ENCODE measurements at regions not wholly inside any gene's neighbourhood (a gene's known extent, or its start where the extent isn't known, plus 50 kb on each side); places are given as distances from the start of the nearest gene placed in this dataset.
"Not testable (repeated sequence)": the region's sequence is repeated elsewhere in the genome, so short reads cannot be mapped to it uniquely, and the experiment has no call there.

DNA sequence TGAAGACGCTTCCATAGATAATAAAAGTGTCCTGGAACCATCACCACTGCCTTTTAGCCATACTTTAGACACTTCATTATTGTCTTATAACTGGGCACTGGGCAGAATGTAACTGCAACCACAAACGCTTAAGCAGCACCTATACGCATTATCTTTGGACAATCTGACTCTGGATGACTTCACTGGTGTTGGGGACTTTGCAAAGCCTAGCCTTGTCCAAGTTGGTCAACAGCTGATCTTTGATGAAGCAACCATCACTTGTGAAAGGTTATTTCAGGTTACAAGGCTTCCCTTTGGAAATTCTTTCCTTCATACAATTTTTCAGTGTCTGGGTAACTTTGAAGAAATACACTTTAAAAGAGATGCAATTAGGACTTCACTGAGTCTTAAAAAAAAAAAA is 77.8 kb upstream of the ZNF462 start:
- ATAC-seq (ENCODE audit: insufficient read depth, low FRiP score) (no peak), DNase-seq (no peak)
- Histone ChIP-seq H3K27ac (ENCODE audit: low read depth in 1 of 2, low read length in 1 of 2) (no peak overlapping the region), H3K36me3 (ENCODE audit: control insufficient read depth in 4 of 4, insufficient read depth in 4 of 4, low read length in 4 of 4) (no peaks in the 10 kb centered on the region), H3K4me3 (no peak overlapping the region), H3K9ac (ENCODE audit: insufficient read depth in 1 of 2, low read length in 2 of 2) (no peak overlapping the region), H3K27me3 (ENCODE audit: control insufficient read depth in 3 of 3, insufficient read depth in 3 of 3, low read length in 2 of 3) (no peaks in the 10 kb centered on the region), H3K4me1 (ENCODE audit: control insufficient read depth in 5 of 5, insufficient read depth in 5 of 5, low read length in 5 of 5) (no peaks in the 10 kb centered on the region), H3K9me3 (ENCODE audit: control insufficient read depth in 4 of 4, insufficient read depth in 3 of 4, low read length in 3 of 4) (no peaks in the 10 kb centered on the region)
- TF ChIP-seq, protein P1, sequence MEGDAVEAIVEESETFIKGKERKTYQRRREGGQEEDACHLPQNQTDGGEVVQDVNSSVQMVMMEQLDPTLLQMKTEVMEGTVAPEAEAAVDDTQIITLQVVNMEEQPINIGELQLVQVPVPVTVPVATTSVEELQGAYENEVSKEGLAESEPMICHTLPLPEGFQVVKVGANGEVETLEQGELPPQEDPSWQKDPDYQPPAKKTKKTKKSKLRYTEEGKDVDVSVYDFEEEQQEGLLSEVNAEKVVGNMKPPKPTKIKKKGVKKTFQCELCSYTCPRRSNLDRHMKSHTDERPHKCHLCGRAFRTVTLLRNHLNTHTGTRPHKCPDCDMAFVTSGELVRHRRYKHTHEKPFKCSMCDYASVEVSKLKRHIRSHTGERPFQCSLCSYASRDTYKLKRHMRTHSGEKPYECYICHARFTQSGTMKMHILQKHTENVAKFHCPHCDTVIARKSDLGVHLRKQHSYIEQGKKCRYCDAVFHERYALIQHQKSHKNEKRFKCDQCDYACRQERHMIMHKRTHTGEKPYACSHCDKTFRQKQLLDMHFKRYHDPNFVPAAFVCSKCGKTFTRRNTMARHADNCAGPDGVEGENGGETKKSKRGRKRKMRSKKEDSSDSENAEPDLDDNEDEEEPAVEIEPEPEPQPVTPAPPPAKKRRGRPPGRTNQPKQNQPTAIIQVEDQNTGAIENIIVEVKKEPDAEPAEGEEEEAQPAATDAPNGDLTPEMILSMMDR (IDR thresholded peaks at IDR 0.05; ENCODE audit: control extremely low read depth, extremely low read depth) = no peak
- 90 to 94% methylated on average over 3 of the region's 3 CpGs for WGBS, 2 donors

DNA sequence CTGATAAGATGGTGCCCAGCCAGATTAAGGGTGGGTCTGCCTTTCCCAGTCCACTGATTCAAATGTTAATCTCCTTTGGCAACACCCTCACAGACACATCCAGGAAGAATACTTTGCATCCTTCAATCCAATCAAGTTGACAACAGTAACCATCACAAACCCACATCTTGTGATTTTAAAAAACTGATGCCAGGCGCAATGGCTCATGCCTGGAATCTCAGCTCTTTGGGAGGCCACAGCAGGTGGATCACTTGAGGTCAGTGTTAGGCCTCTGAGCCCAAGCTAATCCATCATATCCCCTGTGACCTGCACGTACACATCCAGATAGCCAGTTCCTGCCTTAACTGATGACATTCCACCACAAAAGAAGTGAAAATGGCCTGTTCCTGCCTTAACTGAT is 74.9 kb upstream of the ZNF462 start:
- 38 to 41% methylated on average over 2 of the region's 2 CpGs for WGBS, 2 donors
- not testable (repeated sequence) for ATAC-seq (ENCODE audit: insufficient read depth, low FRiP score); H3K36me3 ChIP-seq (ENCODE audit: control insufficient read depth in 4 of 4, insufficient read depth in 4 of 4, low read length in 4 of 4); H3K4me3 ChIP-seq; H3K9ac ChIP-seq (ENCODE audit: insufficient read depth in 1 of 2, low read length in 2 of 2); H3K27ac ChIP-seq (ENCODE audit: low read depth in 1 of 2, low read length in 1 of 2); H3K27me3 ChIP-seq (ENCODE audit: control insufficient read depth in 3 of 3, insufficient read depth in 3 of 3, low read length in 2 of 3); H3K4me1 ChIP-seq (ENCODE audit: control insufficient read depth in 5 of 5, insufficient read depth in 5 of 5, low read length in 5 of 5); DNase-seq; H3K9me3 ChIP-seq (ENCODE audit: control insufficient read depth in 4 of 4, insufficient read depth in 3 of 4, low read length in 3 of 4)

DNA sequence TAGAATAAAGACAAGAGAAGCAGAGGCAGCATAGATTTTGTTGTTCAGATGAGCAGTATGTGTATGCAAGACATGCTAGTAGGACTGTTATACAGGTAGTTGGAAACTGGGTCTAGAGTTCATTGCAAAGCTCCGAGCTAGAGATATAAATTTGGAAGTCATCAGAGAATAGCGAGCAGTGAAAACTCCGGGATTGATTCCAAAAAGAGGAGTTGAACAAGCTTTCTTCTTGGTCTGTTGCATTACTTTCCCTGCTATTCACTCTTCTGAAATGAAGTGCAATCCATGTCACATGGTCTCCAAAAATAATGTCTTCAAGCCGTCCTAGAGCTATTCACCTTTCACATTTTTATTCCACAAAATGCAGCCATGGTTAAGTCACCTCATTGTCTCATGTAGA is 67.9 kb upstream of the ZNF462 start:
- Histone ChIP-seq H3K4me3 (no peak overlapping the region), H3K27me3 (ENCODE audit: control insufficient read depth in 3 of 3, insufficient read depth in 3 of 3, low read length in 2 of 3) (no peaks in the 10 kb centered on the region), H3K27ac (ENCODE audit: low read depth in 1 of 2, low read length in 1 of 2) (no peak overlapping the region), H3K9me3 (ENCODE audit: control insufficient read depth in 4 of 4, insufficient read depth in 3 of 4, low read length in 3 of 4) (no peaks in the 10 kb centered on the region), H3K9ac (ENCODE audit: insufficient read depth in 1 of 2, low read length in 2 of 2) (no peak overlapping the region), H3K36me3 (ENCODE audit: control insufficient read depth in 4 of 4, insufficient read depth in 4 of 4, low read length in 4 of 4) (no peaks in the 10 kb centered on the region), H3K4me1 (ENCODE audit: control insufficient read depth in 5 of 5, insufficient read depth in 5 of 5, low read length in 5 of 5) (peaks cover 0 to 2% (median 0%) of the 10 kb centered on the region in 5 donors)
- WGBS, 2 donors = 73 to 84% methylated on average over 4 of the region's 4 CpGs
- TF ChIP-seq, protein P1 (IDR thresholded peaks at IDR 0.05; ENCODE audit: control extremely low read depth, extremely low read depth) = no peak
- no peak for DNase-seq
- no peak for ATAC-seq (ENCODE audit: insufficient read depth, low FRiP score)

DNA sequence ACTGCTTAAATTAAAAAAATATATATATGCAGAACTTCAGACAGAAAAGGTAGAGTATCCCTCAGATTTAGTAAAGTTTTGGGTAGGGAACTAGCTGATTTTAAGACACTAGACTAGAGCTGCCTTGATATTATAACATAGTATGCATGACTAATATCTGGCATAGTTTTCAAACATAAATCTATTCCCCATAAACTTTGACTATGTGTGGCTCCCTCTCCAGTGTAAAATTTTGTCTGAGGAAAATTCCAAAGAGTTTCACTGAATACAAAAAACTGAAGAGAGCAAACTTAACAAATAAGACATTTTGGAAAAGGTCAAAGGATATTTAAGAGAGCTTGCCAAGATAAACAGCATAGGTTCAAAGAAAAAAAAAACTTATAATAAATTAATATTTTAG is 66.2 kb upstream of the ZNF462 start:
- Histone ChIP-seq H3K9me3 (ENCODE audit: control insufficient read depth in 4 of 4, insufficient read depth in 3 of 4, low read length in 3 of 4) (no peaks in the 10 kb centered on the region), H3K4me1 (ENCODE audit: control insufficient read depth in 5 of 5, insufficient read depth in 5 of 5, low read length in 5 of 5) (peaks cover 0 to 2% (median 0%) of the 10 kb centered on the region in 5 donors), H3K9ac (ENCODE audit: insufficient read depth in 1 of 2, low read length in 2 of 2) (no peak overlapping the region), H3K27me3 (ENCODE audit: control insufficient read depth in 3 of 3, insufficient read depth in 3 of 3, low read length in 2 of 3) (no peaks in the 10 kb centered on the region), H3K36me3 (ENCODE audit: control insufficient read depth in 4 of 4, insufficient read depth in 4 of 4, low read length in 4 of 4) (no peaks in the 10 kb centered on the region), H3K4me3 (no peak overlapping the region), H3K27ac (ENCODE audit: low read depth in 1 of 2, low read length in 1 of 2) (no peak overlapping the region)
- TF ChIP-seq, protein P1 (IDR thresholded peaks at IDR 0.05; ENCODE audit: control extremely low read depth, extremely low read depth) = no peak
- no peak for DNase-seq
- ATAC-seq (ENCODE audit: insufficient read depth, low FRiP score) = no peak
